ENCODE measurements at regions not wholly inside any gene's neighbourhood (a gene's known extent, or its start where the extent isn't known, plus 50 kb on each side); places are given as distances from the start of the nearest gene placed in this dataset.

GRCh38 chr21:16072737-16073136 lies 343.0 kb downstream of the USP25 start:
- DNase-seq (ENCODE audit: low spot score): no peak

GRCh38 chr21:16073586-16073985 lies 343.8 kb downstream of the USP25 start:
- DNase-seq (ENCODE audit: low spot score): no peak

GRCh38 chr21:16074950-16075489 lies 345.2 kb downstream of the USP25 start:
- no peak for DNase-seq (ENCODE audit: low spot score)

- no peak for DNase-seq (ENCODE audit: low spot score)
Observed at GRCh38 chr21:16075649-16076282, 346.0 kb downstream of the USP25 start.

GRCh38 chr21:16076465-16076864 lies 346.7 kb downstream of the USP25 start:
- no peak for DNase-seq (ENCODE audit: low spot score)

GRCh38 chr21:16078382-16078781 lies 348.6 kb downstream of the USP25 start:
- no peak for DNase-seq (ENCODE audit: low spot score)

- peak; percentile 11 for DNase-seq (ENCODE audit: low spot score)
Observed at GRCh38 chr21:16079830-16080229, 350.0 kb downstream of the USP25 start.

GRCh38 chr21:16081304-16081703 lies 351.5 kb downstream of the USP25 start:
- no peak for DNase-seq (ENCODE audit: low spot score)

- DNase-seq (ENCODE audit: low spot score): no peak
Observed at GRCh38 chr21:16082038-16082816, 352.4 kb downstream of the USP25 start.

GRCh38 chr21:16084776-16085364 lies 355.1 kb downstream of the USP25 start:
- DNase-seq (ENCODE audit: low spot score): no peak

- DNase-seq (ENCODE audit: low spot score): no peak
Observed at GRCh38 chr21:16085421-16085820, 355.6 kb downstream of the USP25 start.

- no peak for DNase-seq (ENCODE audit: low spot score)
Observed at GRCh38 chr21:16086121-16086520, 356.3 kb downstream of the USP25 start.

GRCh38 chr21:16086936-16087335 lies 357.2 kb downstream of the USP25 start:
- no peak for DNase-seq (ENCODE audit: low spot score)

- no peak for DNase-seq (ENCODE audit: low spot score)
Observed at GRCh38 chr21:16087523-16087922, 357.7 kb downstream of the USP25 start.

- no peak for DNase-seq (ENCODE audit: low spot score)
Observed at GRCh38 chr21:16088056-16088455, 358.3 kb downstream of the USP25 start.

- no peak for DNase-seq (ENCODE audit: low spot score)
Observed at GRCh38 chr21:16095005-16095404, 365.2 kb downstream of the USP25 start.

- no peak for DNase-seq (ENCODE audit: low spot score)
Observed at GRCh38 chr21:16096988-16097387, 367.2 kb downstream of the USP25 start.

- no peak for DNase-seq (ENCODE audit: low spot score)
Observed at GRCh38 chr21:16102113-16102512, 372.3 kb downstream of the USP25 start.

- no peak for DNase-seq (ENCODE audit: low spot score)
Observed at GRCh38 chr21:16108561-16109075, 378.8 kb downstream of the USP25 start.

- DNase-seq (ENCODE audit: low spot score): no peak
Observed at GRCh38 chr21:16113052-16113715, 383.4 kb downstream of the USP25 start.

- DNase-seq (ENCODE audit: low spot score): no peak
Observed at GRCh38 chr21:16115461-16115860, 385.7 kb downstream of the USP25 start.

GRCh38 chr21:16116069-16116468 lies 386.3 kb downstream of the USP25 start:
- DNase-seq (ENCODE audit: low spot score): no peak
